Astrocyte (in vitro differentiated cells and primary cell): ENCODE measurements at regions not wholly inside any gene's neighbourhood (a gene's known extent, or its start where the extent isn't known, plus 50 kb on each side); places are given as distances from the start of the nearest gene placed in this dataset.

Experiments
- CTCF ChIP-seq: IDR thresholded peaks from 2 replicates; pipeline ENCODE4 v1.5.1; 2011; ENCODE audit warnings: low read depth, mild to moderate bottlenecking, inconsistent platforms, low read length, moderate library complexity; ENCODE audit not compliant: insufficient read depth
- EZH2 ChIP-seq: IDR thresholded peaks from 2 replicates; pipeline ENCODE4 v1.6.1; 2012; ENCODE audit warnings: mild to moderate bottlenecking, low read length, inconsistent platforms; ENCODE audit not compliant: insufficient read depth

DNA sequence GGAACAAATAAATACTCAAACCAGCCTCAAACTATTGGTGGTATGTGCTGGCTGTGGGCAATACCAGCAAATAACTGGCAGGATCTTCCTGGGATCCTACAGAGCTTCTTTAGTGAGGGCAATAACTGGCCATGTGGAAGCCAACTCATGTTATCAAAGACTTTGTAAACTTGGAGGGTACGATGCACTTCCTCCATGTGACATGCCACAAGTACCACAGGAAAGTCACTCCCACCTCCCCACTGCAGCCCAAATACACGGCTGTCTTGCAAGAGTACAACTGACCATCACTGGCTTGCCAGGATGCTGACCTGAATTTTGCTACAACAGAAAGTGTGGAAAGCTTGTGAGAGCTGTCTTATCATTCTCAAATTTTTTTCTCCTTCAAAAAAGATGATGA, 93.3 kb upstream of the MAML3 start:
- TF ChIP-seq CTCF (no peak), EZH2 (no peak)
